Breast epithelium (tissue), 3 donors: ENCODE measurements at regions not wholly inside any gene's neighbourhood (a gene's known extent, or its start where the extent isn't known, plus 50 kb on each side); places are given as distances from the start of the nearest gene placed in this dataset.

Source experiments
- POLR2AphosphoS5 ChIP-seq, 3 donors: sonication (generic); formaldehyde crosslinking; IDR thresholded peaks; one replicate each; pipeline ENCODE4 v1.6.1; 2017; ENCODE audit warnings: antibody characterized with exemption in 3 of 3
- TF ChIP-seq, protein P1 (sequence below), 3 donors: fragments of 450-650 bp; IDR thresholded peaks; one replicate each; pipeline ENCODE4 v1.5.1; 2016 to 2017; ENCODE audit warnings: antibody characterized with exemption in 3 of 3, mild to moderate bottlenecking in 3 of 3, moderate library complexity in 3 of 3

DNA sequence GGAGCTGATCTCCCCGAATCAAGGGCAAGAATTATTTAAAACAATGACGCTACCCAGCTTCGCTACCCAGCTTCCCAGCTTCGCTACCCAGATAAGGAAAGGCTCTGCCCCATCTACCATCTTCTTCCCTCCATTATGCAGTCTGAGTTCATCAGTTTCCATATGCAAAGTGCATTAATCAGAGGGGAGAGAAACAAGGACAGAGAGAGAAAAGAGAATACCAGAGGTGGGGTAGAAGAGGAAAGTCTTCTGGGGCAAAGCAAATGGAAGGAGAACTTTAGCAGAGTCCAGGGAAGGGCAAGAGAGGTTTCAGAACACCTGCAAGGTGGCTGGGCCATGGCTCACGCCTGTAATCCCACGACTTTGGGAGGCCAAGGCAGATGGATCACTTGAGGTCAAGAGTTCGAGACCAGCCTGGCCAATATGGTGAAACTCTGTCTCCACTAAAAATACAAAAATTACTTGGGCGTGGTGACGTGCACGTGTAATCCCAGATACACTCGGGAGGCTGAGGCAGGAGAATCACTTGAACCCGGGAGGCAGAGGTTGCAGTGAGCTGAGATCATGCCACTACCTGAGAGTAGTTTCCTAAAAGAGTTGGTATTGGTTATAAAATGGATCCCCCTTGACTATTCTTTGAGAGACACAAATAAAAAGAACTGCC is 70.4 kb upstream of the SPATA12 start:
- TF ChIP-seq, protein P1, sequence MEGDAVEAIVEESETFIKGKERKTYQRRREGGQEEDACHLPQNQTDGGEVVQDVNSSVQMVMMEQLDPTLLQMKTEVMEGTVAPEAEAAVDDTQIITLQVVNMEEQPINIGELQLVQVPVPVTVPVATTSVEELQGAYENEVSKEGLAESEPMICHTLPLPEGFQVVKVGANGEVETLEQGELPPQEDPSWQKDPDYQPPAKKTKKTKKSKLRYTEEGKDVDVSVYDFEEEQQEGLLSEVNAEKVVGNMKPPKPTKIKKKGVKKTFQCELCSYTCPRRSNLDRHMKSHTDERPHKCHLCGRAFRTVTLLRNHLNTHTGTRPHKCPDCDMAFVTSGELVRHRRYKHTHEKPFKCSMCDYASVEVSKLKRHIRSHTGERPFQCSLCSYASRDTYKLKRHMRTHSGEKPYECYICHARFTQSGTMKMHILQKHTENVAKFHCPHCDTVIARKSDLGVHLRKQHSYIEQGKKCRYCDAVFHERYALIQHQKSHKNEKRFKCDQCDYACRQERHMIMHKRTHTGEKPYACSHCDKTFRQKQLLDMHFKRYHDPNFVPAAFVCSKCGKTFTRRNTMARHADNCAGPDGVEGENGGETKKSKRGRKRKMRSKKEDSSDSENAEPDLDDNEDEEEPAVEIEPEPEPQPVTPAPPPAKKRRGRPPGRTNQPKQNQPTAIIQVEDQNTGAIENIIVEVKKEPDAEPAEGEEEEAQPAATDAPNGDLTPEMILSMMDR (IDR thresholded peaks at IDR 0.05), result no peak
- TF ChIP-seq POLR2AphosphoS5 (IDR thresholded peaks at IDR 0.05), result no peak
